ENCODE measurements at regions not wholly inside any gene's neighbourhood (a gene's known extent, or its start where the extent isn't known, plus 50 kb on each side); places are given as distances from the start of the nearest gene placed in this dataset.

GRCh38 chr1:96481409-96481808, 240.2 kb upstream of the PTBP2 start:
- no peak for FAIRE-seq
- CTCF ChIA-PET (ENCODE audit: partially characterized antibody), result interaction anchor here (1.2 kb wide), 1 partner anchor 114 kb away, joined by 3 read pairs; no protein-coding TSS in a partner anchor

More at GRCh38 chr1:96481409-96481808, 240.2 kb upstream of the PTBP2 start:
- H3K4me1 ChIP-seq (replicated peaks in 1 of 4; ENCODE audit: control insufficient read depth in 3 of 4, insufficient read depth in 4 of 4, low read length in 3 of 4), result peaks cover 0 to 6% (median 2%) of the 10 kb centered on the region in 4 experiments; a peak in 4 of 7 replicates
- no peak overlapping the region for H2BK120ac ChIP-seq (replicated peaks; ENCODE audit: low read depth, low read length)
- H2BK20ac ChIP-seq (ENCODE audit: low read length), result no peak overlapping the region
- H3K9ac ChIP-seq (replicated peaks in 1 of 4; ENCODE audit: extremely low read depth in 1 of 4, low read depth in 3 of 4, low read length in 3 of 4), result no peak overlapping the region
- TF ChIP-seq TBP (IDR thresholded peaks at IDR 0.05; ENCODE audit: low read depth, low read length) (no peak), JUN (IDR thresholded peaks at IDR 0.05; ENCODE audit: low read depth, low read length) (no peak), MAFK (IDR thresholded peaks at IDR 0.05; ENCODE audit: low read depth, low read length) (no peak), EZH2 (IDR thresholded peaks at IDR 0.05; ENCODE audit: low read depth, low read length, severe bottlenecking) (no peak), RBBP5 (IDR thresholded peaks at IDR 0.05; ENCODE audit: borderline replicate concordance, low read depth, low read length) (no peak), CEBPB (IDR thresholded peaks at IDR 0.05; ENCODE audit: low read depth, low read length) (no peak), FOSL1 (IDR thresholded peaks at IDR 0.05; ENCODE audit: insufficient read depth, low read depth, low read length) (no peak), RAD21 (IDR thresholded peaks at IDR 0.05 in 1 of 2, conservative IDR thresholded peaks at IDR 0.05 in 1 of 2; ENCODE audit: low read depth in 2 of 2, low read length in 2 of 2) (no peak), ASH2L (IDR thresholded peaks at IDR 0.05; ENCODE audit: low read length) (no peak), BRCA1 (IDR thresholded peaks at IDR 0.05; ENCODE audit: low read depth, low read length) (no peak), RXRA (IDR thresholded peaks at IDR 0.05; ENCODE audit: insufficient read depth, low read depth, low read length) (no peak), E2F6 (IDR thresholded peaks at IDR 0.05) (no peak), TAF1 (IDR thresholded peaks at IDR 0.05; ENCODE audit: low read depth, low read length) (no peak), GTF2F1 (IDR thresholded peaks at IDR 0.05; ENCODE audit: borderline replicate concordance, low read depth, low read length) (no peak)
- H2BK5ac ChIP-seq (ENCODE audit: low read depth, low read length), result no peak overlapping the region
- 0 out of 2 replicates have a peak, but pooled peaks cover 2% of the 10 kb centered on the region for H3K23me2 ChIP-seq (ENCODE audit: low read depth, low read length)
- no peak for DNase-seq (ENCODE audit: low read depth in 1 of 2, low spot score in 2 of 2)
- no peak overlapping the region for H2BK12ac ChIP-seq (ENCODE audit: low read depth, low read length)
- H2BK15ac ChIP-seq (ENCODE audit: low read length), result no peak overlapping the region
- no peak overlapping the region for H3K56ac ChIP-seq (replicated peaks; ENCODE audit: insufficient read length, low read depth, low read length)
- peaks cover 0 to 5% of the 10 kb centered on the region in 2 experiments for H4K20me1 ChIP-seq (replicated peaks in 1 of 2; ENCODE audit: control insufficient read depth in 1 of 2, insufficient read depth in 2 of 2, low read length in 2 of 2)
- no peaks in the 10 kb centered on the region for H3K36me3 ChIP-seq (ENCODE audit: control insufficient read depth in 2 of 4, insufficient read depth in 4 of 4, low read length in 3 of 4)
- POLR2A ChIA-PET (ENCODE audit: partially characterized antibody), result no interaction called here
- no peak overlapping the region for H4K5ac ChIP-seq (ENCODE audit: insufficient read length, low read depth, low read length)
- H3K79me2 ChIP-seq (ENCODE audit: control insufficient read depth in 1 of 2, insufficient read depth in 2 of 2, low read length in 2 of 2), result no peaks in the 10 kb centered on the region
- H2AFZ ChIP-seq (ENCODE audit: low read length), result no peak overlapping the region
- no peak overlapping the region for H3K14ac ChIP-seq (ENCODE audit: insufficient read length)
- no peak overlapping the region for H3K18ac ChIP-seq (ENCODE audit: extremely low read depth, low read length)
- WGBS, 2 experiments (ENCODE audit: extremely low coverage in 1 of 2, insufficient coverage in 1 of 2, insufficient read length in 1 of 2, insufficient replicate concordance in 2 of 2, low coverage in 1 of 2, low lambda C conversion rate in 2 of 2, missing lambda C conversion rate in 1 of 2), result 87% methylated on average over 2 of the region's 2 CpGs; no CpG with 5 or more reads in 1 of the 2 experiments
- H3K9me3 ChIP-seq (ENCODE audit: insufficient read depth in 2 of 2, low read depth in 1 of 2, low read length in 1 of 2), result no peaks in the 10 kb centered on the region
- H3K4ac ChIP-seq (replicated peaks; ENCODE audit: insufficient read length, low read depth, low read length), result no peak overlapping the region
- H3K27ac ChIP-seq (ENCODE audit: low read depth, low read length), result no peak overlapping the region
- H3K27me3 ChIP-seq (replicated peaks in 1 of 4; ENCODE audit: control insufficient read depth in 3 of 4, extremely low read depth in 1 of 4, insufficient read depth in 3 of 4, low read length in 3 of 4), result peaks cover 26 to 47% (median 41%) of the 10 kb centered on the region in 4 experiments
- no peak overlapping the region for H3K23ac ChIP-seq (ENCODE audit: insufficient read length)
- no peaks in the 10 kb centered on the region for H3K79me1 ChIP-seq (ENCODE audit: low read depth, low read length)
- H2AK5ac ChIP-seq (ENCODE audit: low read depth, low read length), result no peak overlapping the region
- no peak overlapping the region; a peak in 1 of 4 replicates for H3K4me2 ChIP-seq (ENCODE audit: insufficient read depth in 1 of 2, low read depth in 2 of 2, low read length in 2 of 2)
- H4K8ac ChIP-seq (ENCODE audit: extremely low read depth, insufficient read depth, low read length), result no peak overlapping the region
- H4K91ac ChIP-seq (replicated peaks; ENCODE audit: insufficient read length, low read length), result no peak overlapping the region
- H3K4me3 ChIP-seq (ENCODE audit: extremely low read depth in 1 of 4, insufficient read depth in 2 of 4, low read depth in 3 of 4, low read length in 4 of 4), result no peak overlapping the region

Data from H1 (cell line).